ENCODE measurements at regions not wholly inside any gene's neighbourhood (a gene's known extent, or its start where the extent isn't known, plus 50 kb on each side); places are given as distances from the start of the nearest gene placed in this dataset.

DNA sequence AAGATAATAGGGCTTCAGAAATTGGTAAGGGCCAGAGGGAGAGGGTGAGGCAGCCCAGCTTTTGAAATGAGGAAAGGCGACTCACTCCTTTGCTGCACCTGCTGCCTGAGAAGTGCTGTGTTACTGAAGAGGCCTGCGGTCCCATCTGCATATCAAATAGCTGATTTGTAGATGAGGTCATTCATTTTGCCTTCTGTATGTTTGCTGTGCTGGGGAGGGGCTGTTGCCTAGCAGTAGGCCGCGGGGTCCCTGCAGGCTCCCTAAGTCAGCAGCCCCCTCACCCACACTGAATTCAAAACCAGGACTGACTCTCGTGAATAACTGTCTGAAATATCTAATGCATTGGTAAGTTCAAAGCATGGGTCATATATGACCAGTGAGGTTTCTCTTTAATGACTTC lies 377.2 kb downstream of the SOX11 start:
- intact Hi-C loops (cut with micrococcal nuclease; ENCODE audit: unreplicated experiment) (no loop called here), in situ Hi-C loops (cut with HindIII; ENCODE audit: extremely low pct_ligation_motif_present, low pct_unique_long_range_greater_than_20kb) (no loop called here)
- ATAC-seq, result no peak
- no peak overlapping the region for H3K27ac ChIP-seq (ENCODE audit: extremely low read length, insufficient read depth, low read length)
- H3K4me3 ChIP-seq (replicated peaks in 1 of 3; ENCODE audit: insufficient read depth in 1 of 3, low read depth in 2 of 3, low read length in 3 of 3), result no peak overlapping the region
- no peaks in the 10 kb centered on the region for H3K4me1 ChIP-seq (ENCODE audit: insufficient read depth, low read length)
- no peak for DNase-seq (ENCODE audit: low spot score)
- POLR2A ChIA-PET, result no interaction called here
- no peak for FAIRE-seq
- H3K4me2 ChIP-seq (ENCODE audit: low read depth, low read length), result no peak overlapping the region
- no peaks in the 10 kb centered on the region for H3K79me2 ChIP-seq (ENCODE audit: insufficient read depth, low read length)
- no peaks in the 10 kb centered on the region for H4K20me1 ChIP-seq (ENCODE audit: insufficient read depth, low read length)
- WGBS (ENCODE audit: low lambda C conversion rate), result 22% methylated on average over 3 of the region's 5 CpGs
- no TSS peak for BruUV-seq (replicated peaks)
- TF ChIP-seq SIN3B (IDR thresholded peaks at IDR 0.05; ENCODE audit: low read length), result no peak
- no peak for TF ChIP-seq FOSL2 (CRISPR knock-in tag; IDR thresholded peaks at IDR 0.05)
- TF ChIP-seq MIER2 (CRISPR knock-in tag; IDR thresholded peaks at IDR 0.05), result no peak
- TF ChIP-seq, protein P1, sequence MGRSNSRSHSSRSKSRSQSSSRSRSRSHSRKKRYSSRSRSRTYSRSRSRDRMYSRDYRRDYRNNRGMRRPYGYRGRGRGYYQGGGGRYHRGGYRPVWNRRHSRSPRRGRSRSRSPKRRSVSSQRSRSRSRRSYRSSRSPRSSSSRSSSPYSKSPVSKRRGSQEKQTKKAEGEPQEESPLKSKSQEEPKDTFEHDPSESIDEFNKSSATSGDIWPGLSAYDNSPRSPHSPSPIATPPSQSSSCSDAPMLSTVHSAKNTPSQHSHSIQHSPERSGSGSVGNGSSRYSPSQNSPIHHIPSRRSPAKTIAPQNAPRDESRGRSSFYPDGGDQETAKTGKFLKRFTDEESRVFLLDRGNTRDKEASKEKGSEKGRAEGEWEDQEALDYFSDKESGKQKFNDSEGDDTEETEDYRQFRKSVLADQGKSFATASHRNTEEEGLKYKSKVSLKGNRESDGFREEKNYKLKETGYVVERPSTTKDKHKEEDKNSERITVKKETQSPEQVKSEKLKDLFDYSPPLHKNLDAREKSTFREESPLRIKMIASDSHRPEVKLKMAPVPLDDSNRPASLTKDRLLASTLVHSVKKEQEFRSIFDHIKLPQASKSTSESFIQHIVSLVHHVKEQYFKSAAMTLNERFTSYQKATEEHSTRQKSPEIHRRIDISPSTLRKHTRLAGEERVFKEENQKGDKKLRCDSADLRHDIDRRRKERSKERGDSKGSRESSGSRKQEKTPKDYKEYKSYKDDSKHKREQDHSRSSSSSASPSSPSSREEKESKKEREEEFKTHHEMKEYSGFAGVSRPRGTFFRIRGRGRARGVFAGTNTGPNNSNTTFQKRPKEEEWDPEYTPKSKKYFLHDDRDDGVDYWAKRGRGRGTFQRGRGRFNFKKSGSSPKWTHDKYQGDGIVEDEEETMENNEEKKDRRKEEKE (IDR thresholded peaks at IDR 0.05), result no peak
- TF ChIP-seq, protein P2, sequence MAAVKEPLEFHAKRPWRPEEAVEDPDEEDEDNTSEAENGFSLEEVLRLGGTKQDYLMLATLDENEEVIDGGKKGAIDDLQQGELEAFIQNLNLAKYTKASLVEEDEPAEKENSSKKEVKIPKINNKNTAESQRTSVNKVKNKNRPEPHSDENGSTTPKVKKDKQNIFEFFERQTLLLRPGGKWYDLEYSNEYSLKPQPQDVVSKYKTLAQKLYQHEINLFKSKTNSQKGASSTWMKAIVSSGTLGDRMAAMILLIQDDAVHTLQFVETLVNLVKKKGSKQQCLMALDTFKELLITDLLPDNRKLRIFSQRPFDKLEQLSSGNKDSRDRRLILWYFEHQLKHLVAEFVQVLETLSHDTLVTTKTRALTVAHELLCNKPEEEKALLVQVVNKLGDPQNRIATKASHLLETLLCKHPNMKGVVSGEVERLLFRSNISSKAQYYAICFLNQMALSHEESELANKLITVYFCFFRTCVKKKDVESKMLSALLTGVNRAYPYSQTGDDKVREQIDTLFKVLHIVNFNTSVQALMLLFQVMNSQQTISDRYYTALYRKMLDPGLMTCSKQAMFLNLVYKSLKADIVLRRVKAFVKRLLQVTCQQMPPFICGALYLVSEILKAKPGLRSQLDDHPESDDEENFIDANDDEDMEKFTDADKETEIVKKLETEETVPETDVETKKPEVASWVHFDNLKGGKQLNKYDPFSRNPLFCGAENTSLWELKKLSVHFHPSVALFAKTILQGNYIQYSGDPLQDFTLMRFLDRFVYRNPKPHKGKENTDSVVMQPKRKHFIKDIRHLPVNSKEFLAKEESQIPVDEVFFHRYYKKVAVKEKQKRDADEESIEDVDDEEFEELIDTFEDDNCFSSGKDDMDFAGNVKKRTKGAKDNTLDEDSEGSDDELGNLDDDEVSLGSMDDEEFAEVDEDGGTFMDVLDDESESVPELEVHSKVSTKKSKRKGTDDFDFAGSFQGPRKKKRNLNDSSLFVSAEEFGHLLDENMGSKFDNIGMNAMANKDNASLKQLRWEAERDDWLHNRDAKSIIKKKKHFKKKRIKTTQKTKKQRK (IDR thresholded peaks at IDR 0.05; ENCODE audit: low read length), result no peak
- TF ChIP-seq, protein P3, sequence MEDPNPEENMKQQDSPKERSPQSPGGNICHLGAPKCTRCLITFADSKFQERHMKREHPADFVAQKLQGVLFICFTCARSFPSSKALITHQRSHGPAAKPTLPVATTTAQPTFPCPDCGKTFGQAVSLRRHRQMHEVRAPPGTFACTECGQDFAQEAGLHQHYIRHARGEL (CRISPR knock-in tag; IDR thresholded peaks at IDR 0.05), result no peak
- TF ChIP-seq ZNF225 (CRISPR knock-in tag; IDR thresholded peaks at IDR 0.05), result no peak
- TF ChIP-seq SAP130 (CRISPR knock-in tag; IDR thresholded peaks at IDR 0.05; ENCODE audit: low read depth), result no peak
- TF ChIP-seq, protein P4, sequence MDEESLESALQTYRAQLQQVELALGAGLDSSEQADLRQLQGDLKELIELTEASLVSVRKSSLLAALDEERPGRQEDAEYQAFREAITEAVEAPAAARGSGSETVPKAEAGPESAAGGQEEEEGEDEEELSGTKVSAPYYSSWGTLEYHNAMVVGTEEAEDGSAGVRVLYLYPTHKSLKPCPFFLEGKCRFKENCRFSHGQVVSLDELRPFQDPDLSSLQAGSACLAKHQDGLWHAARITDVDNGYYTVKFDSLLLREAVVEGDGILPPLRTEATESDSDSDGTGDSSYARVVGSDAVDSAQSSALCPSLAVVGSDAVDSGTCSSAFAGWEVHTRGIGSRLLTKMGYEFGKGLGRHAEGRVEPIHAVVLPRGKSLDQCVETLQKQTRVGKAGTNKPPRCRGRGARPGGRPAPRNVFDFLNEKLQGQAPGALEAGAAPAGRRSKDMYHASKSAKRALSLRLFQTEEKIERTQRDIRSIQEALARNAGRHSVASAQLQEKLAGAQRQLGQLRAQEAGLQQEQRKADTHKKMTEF (CRISPR knock-in tag; IDR thresholded peaks at IDR 0.05), result no peak
- TF ChIP-seq SRF (IDR thresholded peaks at IDR 0.05; ENCODE audit: low read depth, low read length), result no peak
- TF ChIP-seq, protein P5, sequence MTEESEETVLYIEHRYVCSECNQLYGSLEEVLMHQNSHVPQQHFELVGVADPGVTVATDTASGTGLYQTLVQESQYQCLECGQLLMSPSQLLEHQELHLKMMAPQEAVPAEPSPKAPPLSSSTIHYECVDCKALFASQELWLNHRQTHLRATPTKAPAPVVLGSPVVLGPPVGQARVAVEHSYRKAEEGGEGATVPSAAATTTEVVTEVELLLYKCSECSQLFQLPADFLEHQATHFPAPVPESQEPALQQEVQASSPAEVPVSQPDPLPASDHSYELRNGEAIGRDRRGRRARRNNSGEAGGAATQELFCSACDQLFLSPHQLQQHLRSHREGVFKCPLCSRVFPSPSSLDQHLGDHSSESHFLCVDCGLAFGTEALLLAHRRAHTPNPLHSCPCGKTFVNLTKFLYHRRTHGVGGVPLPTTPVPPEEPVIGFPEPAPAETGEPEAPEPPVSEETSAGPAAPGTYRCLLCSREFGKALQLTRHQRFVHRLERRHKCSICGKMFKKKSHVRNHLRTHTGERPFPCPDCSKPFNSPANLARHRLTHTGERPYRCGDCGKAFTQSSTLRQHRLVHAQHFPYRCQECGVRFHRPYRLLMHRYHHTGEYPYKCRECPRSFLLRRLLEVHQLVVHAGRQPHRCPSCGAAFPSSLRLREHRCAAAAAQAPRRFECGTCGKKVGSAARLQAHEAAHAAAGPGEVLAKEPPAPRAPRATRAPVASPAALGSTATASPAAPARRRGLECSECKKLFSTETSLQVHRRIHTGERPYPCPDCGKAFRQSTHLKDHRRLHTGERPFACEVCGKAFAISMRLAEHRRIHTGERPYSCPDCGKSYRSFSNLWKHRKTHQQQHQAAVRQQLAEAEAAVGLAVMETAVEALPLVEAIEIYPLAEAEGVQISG (CRISPR knock-in tag; IDR thresholded peaks at IDR 0.05), result no peak
- TF ChIP-seq JUNB (CRISPR knock-in tag; IDR thresholded peaks at IDR 0.05; ENCODE audit: borderline replicate concordance), result no peak
- no peak for TF ChIP-seq ZNF607 (CRISPR knock-in tag; IDR thresholded peaks at IDR 0.05; ENCODE audit: borderline replicate concordance)
- H3K36me3 ChIP-seq (replicated peaks in 1 of 2; ENCODE audit: control insufficient read depth in 1 of 2, insufficient read depth in 2 of 2, low read length in 2 of 2), result no peaks in the 10 kb centered on the region
- H3K27me3 ChIP-seq (ENCODE audit: control insufficient read depth in 1 of 2, insufficient read depth in 2 of 2, low read length in 2 of 2), result no peaks in the 10 kb centered on the region
- CTCF ChIA-PET (ENCODE audit: low intra/inter-chr PET ratio, low total read pairs), result no interaction called here
- no peak overlapping the region for H3K9ac ChIP-seq (ENCODE audit: insufficient read depth, low read depth, low read length)
- H2AFZ ChIP-seq (ENCODE audit: low read length), result no peak overlapping the region
- H3K9me3 ChIP-seq (ENCODE audit: low read length), result 0 out of 2 replicates have a peak, but pooled peaks cover 13% of the 10 kb centered on the region

Data from HepG2 (cell line).